Vagina (tissue), 2 donors: ENCODE measurements at regions not wholly inside any gene's neighbourhood (a gene's known extent, or its start where the extent isn't known, plus 50 kb on each side); places are given as distances from the start of the nearest gene placed in this dataset.

ENCODE experiments used
- CTCF ChIP-seq, 3 experiments: fragments of 450-650 bp in 2 of 3; fragments of 200-600 bp in 1 of 3; sonication (generic) in 1 of 3; IDR thresholded peaks; one replicate each; pipeline ENCODE4 v1.5.1; 2017 to 2019; ENCODE audit warnings: antibody characterized with exemption in 3 of 3, mild to moderate bottlenecking in 2 of 3, moderate library complexity in 2 of 3
- POLR2A ChIP-seq, 2 donors: fragments of 450-650 bp; IDR thresholded peaks; one replicate each; pipeline ENCODE4 v1.6.1; 2017; ENCODE audit warnings: antibody characterized with exemption in 2 of 2, mild to moderate bottlenecking in 2 of 2, moderate library complexity in 2 of 2

- TF ChIP-seq CTCF (IDR thresholded peaks at IDR 0.05) (no peak), POLR2A (IDR thresholded peaks at IDR 0.05) (no peak)
These were observed 225.9 kb upstream of the CITED2 start for GRCh38 chr6:139600343-139600742.
